SU-DHL-6 (cell line): ENCODE measurements at regions not wholly inside any gene's neighbourhood (a gene's known extent, or its start where the extent isn't known, plus 50 kb on each side); places are given as distances from the start of the nearest gene placed in this dataset.
"Not testable (repeated sequence)": the region's sequence is repeated elsewhere in the genome, so short reads cannot be mapped to it uniquely, and the experiment has no call there.

Source experiments
- H2AFZ ChIP-seq: fragments of 200-600 bp; sonication (generic); 2 replicates; pipeline ENCODE4 v1.6.1; 2014; ENCODE audit warnings: low read depth, mild to moderate bottlenecking, moderate library complexity, mixed read lengths, antibody characterized with exemption, low read length; ENCODE audit not compliant: severe bottlenecking
- H3F3A ChIP-seq: fragments of 200-600 bp; shearing (Covaris generic); 2 replicates; pipeline ENCODE4 v1.6.0; 2016; ENCODE audit warnings: antibody characterized with exemption, mild to moderate bottlenecking; ENCODE audit not compliant: insufficient read depth
- H3K27ac ChIP-seq: fragments of 200-600 bp; sonication (generic); 2 replicates; pipeline ENCODE4 v1.5.1; 2016; ENCODE audit warnings: low read depth, mild to moderate bottlenecking, low read length, moderate library complexity, mixed read lengths
- H3K27me3 ChIP-seq: fragments of 200-600 bp; sonication (generic), shearing (Covaris generic); 2 replicates; pipeline ENCODE4 v1.6.0; 2014; ENCODE audit warnings: mild to moderate bottlenecking, low read length
- H3K36me3 ChIP-seq: fragments of 200-600 bp; sonication (generic); 2 replicates; pipeline ENCODE4 v1.6.1; 2014; ENCODE audit warnings: mild to moderate bottlenecking, low read length, mixed read lengths
- H3K4me2 ChIP-seq: fragments of 300-600, 200-600 bp; shearing (Covaris generic), sonication (generic); 2 replicates; pipeline ENCODE4 v1.6.0; 2014; ENCODE audit warnings: low read length, low read depth, mild to moderate bottlenecking; ENCODE audit not compliant: poor library complexity, severe bottlenecking
- H3K4me3 ChIP-seq: fragments of 200-600 bp; sonication (generic); 2 replicates; pipeline ENCODE4 v1.5.1; 2014; ENCODE audit warnings: antibody characterized with exemption, low read length, mild to moderate bottlenecking, mixed read lengths; ENCODE audit not compliant: insufficient read depth, poor library complexity, severe bottlenecking
- H3K79me2 ChIP-seq: fragments of 200-600 bp; sonication (generic); 2 replicates; pipeline ENCODE4 v1.6.1; 2014; ENCODE audit warnings: mild to moderate bottlenecking, low read length, moderate library complexity; ENCODE audit not compliant: insufficient read depth
- H3K9ac ChIP-seq: fragments of 200-600 bp; sonication (generic); 2 replicates; pipeline ENCODE4 v1.7.0; 2014; ENCODE audit warnings: mild to moderate bottlenecking, low read length
- H3K9me2 ChIP-seq: fragments of 200-600 bp; sonication (generic); replicated peaks from 2 replicates; pipeline ENCODE4 v1.6.1; 2014; ENCODE audit warnings: low read length; ENCODE audit not compliant: insufficient read depth
- H3K9me3 ChIP-seq: fragments of 200-600 bp; sonication (generic); 2 replicates; pipeline ENCODE4 v1.6.1; 2014; ENCODE audit warnings: low read length, mixed read lengths; ENCODE audit not compliant: insufficient read depth
- H4K20me1 ChIP-seq: fragments of 200-600 bp; sonication (generic); 2 replicates; pipeline ENCODE4 v1.6.1; 2014; ENCODE audit warnings: low read depth, mild to moderate bottlenecking, antibody characterized with exemption, low read length, moderate library complexity, mixed read lengths

DNA sequence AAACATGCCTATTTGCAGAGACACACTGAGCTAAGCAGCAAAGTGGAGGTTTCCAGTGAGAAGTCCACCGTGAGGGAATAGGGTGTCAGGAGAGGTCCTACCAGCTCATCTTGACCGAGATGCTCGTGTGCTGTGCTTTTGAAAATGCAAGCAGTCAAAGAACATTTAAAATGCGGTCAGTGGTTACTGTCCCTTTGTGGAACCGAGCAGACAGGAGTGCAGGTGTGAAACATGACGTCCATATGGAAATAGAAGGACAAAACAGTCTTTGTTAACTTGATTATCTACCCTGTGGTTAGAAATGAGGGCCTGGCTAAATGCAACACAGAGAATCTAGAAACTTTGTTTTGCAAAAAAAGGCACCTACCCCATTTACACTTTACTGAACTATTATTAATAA is 473.3 kb downstream of the SPATA31A6 start:
- not testable (repeated sequence) for H3K27me3 ChIP-seq, H2AFZ ChIP-seq, H4K20me1 ChIP-seq, H3K9me3 ChIP-seq, H3K36me3 ChIP-seq, H3F3A ChIP-seq, H3K9me2 ChIP-seq, H3K9ac ChIP-seq, H3K4me2 ChIP-seq, H3K4me3 ChIP-seq, H3K27ac ChIP-seq, H3K79me2 ChIP-seq

DNA sequence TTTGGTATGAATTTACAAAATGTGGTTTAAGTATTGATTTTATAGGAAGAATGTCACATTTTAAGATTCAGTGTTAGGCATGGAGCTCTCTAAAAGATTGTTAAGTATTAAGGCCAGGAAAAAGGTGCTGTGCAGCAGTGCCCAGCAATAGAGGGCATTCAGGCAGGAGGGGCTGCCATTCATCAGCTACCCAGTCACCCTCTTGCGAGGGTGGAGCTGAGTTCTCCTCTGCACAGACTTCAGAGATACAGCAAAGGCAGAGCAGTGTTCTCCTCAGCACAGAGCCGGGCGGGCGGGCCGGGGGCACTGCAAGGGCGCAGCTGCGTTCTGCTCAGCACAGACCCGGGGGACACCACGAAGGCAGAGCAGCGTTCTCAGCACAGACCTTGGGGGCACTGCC is 474.0 kb downstream of the SPATA31A6 start:
- not testable (repeated sequence) for H3K27ac ChIP-seq, H3K9ac ChIP-seq, H4K20me1 ChIP-seq, H3K27me3 ChIP-seq, H3K79me2 ChIP-seq, H3K4me2 ChIP-seq, H3F3A ChIP-seq, H3K9me3 ChIP-seq, H3K36me3 ChIP-seq, H3K4me3 ChIP-seq, H3K9me2 ChIP-seq, H2AFZ ChIP-seq

DNA sequence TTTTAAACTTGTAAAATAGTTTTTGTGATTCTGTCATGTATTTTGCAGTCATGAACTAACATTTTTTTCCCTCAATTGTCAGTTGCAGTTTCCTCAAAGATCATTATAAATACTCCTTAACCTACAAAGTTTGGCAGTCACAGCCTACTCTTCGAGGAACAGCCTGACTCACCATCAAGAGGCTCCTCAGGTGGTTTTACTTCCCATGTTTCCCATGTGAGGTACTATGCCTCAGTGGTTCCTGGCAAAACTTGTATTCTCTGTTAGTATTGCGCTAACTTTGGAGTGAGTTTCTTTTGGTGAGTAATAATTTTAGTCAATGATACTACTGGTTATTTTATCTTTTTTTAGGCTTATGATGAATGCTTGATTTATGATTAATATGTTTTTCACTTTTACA is 513.7 kb downstream of the SPATA31A6 start:
- H4K20me1 ChIP-seq, H3K9me2 ChIP-seq, H3K4me3 ChIP-seq, H3K79me2 ChIP-seq, H3K27ac ChIP-seq, H3K9ac ChIP-seq, H3K9me3 ChIP-seq, H3K27me3 ChIP-seq, H3F3A ChIP-seq, H3K4me2 ChIP-seq, H3K36me3 ChIP-seq, H2AFZ ChIP-seq: not testable (repeated sequence)

DNA sequence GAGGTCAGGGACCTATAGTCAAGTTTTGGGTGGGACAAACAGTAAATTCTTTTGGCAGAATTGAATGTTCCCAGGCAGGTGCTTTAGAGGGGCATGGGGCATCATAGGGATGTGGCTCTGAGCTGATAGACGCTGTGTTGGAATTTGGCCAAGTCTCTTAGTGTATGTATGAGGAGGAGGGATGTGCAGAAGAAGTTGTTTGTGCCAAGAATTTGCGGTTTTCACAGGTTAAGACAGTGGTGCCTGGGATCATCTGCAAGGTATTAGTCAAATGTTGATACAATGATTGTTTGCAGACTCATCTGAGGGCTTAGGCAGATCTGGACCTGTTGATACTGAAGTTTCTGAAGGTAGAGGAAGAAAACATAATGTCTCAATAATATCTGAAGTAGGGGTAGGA is 519.4 kb downstream of the SPATA31A6 start:
- not testable (repeated sequence) for H3K4me2 ChIP-seq, H3K9me2 ChIP-seq, H4K20me1 ChIP-seq

DNA sequence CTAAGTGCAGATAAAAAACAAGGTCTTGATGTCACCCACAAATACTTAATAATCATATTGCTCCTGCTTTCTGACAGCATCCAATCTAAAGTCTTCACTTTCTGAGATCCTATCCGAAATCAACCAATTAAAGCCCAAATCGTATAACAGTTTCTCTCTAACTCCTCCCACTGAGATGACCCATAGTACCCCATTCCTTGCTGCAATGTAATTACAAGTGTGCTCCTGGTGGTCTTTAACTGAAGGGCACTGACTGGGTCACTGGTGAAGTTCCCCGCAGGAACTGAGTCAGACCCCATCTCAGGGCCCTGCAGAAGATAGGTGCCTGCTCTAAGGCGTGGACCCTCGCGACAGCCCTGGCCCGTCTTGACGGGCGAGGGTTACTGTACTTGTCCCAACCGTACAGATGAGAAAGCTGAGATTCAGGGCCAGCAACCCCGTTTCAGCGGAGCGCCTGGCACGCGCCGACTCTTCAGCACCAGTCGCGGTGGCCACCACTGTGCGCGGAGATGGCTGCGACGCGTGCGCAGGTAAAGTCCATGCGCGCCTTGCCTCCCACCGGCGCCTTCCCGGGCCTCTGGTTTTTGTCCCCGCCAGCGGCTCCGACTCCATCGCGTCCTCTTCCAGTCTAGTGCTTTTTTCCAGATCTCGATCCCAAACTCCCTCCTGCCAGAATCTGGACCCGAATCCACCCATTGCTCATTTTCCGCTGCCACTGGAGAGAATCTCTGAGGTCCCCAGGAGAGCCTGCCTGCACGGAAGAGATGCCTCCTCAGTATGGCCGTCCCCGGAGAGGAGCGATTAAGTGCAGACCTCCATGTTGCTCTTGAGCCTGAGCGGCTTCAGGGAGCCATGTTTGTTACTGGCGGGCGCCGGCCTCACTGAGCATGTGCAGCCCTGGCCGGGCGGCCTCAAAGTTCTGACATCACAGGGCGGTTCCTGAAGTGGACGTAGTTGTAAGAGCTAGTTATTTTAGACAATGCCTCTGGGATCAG is 541.7 kb downstream of the SPATA31A6 start:
- H4K20me1 ChIP-seq, H3K4me3 ChIP-seq, H2AFZ ChIP-seq: not testable (repeated sequence)

More for the DNA sequence above, 519.4 kb downstream of the SPATA31A6 start:
- H3K79me2 ChIP-seq, H3K27me3 ChIP-seq, H3F3A ChIP-seq, H2AFZ ChIP-seq, H3K9ac ChIP-seq, H3K4me3 ChIP-seq, H3K36me3 ChIP-seq, H3K27ac ChIP-seq, H3K9me3 ChIP-seq: not testable (repeated sequence)

More for the DNA sequence above, 541.7 kb downstream of the SPATA31A6 start:
- H3K27me3 ChIP-seq, H3K4me2 ChIP-seq, H3F3A ChIP-seq, H3K36me3 ChIP-seq, H3K9me2 ChIP-seq, H3K79me2 ChIP-seq, H3K27ac ChIP-seq, H3K9ac ChIP-seq, H3K9me3 ChIP-seq: not testable (repeated sequence)
